PC-9 (cell line): ENCODE measurements at regions not wholly inside any gene's neighbourhood (a gene's known extent, or its start where the extent isn't known, plus 50 kb on each side); places are given as distances from the start of the nearest gene placed in this dataset.

ENCODE experiments used
- BruUV-seq: library from RNA; stranded (reverse); fragments of 400-500 nt; replicated peaks from 2 replicates; lab custom pipeline; 2021; lab: Mats Ljungman, UMichigan
- CTCF ChIA-PET: fragments of 300-600 bp; sonication (Branson Sonifier 250); formaldehyde crosslinking; loops from one replicate; lab custom pipeline; 2022; ENCODE audit warnings: antibody characterized with exemption; lab: Charles Lee
- POLR2A ChIA-PET: fragments of 300-600 bp; sonication (Branson Sonifier 250); formaldehyde crosslinking; loops from one replicate; lab custom pipeline; 2022; ENCODE audit warnings: antibody characterized with exemption; ENCODE audit not compliant: unreplicated experiment; lab: Charles Lee
- DNase-seq, 2 experiments: peaks; one replicate each; pipeline versions ENCODE4 v3.0.0 to v3.0.0-alpha.2; 2015 to 2022; ENCODE audit warnings: mixed read lengths in 1 of 2
- H2AFZ ChIP-seq: fragments of 200-600 bp; sonication (generic); 2 replicates; pipeline ENCODE4 v1.8.1; 2017; ENCODE audit warnings: antibody characterized with exemption
- H3F3A ChIP-seq: fragments of 200-600 bp; sonication (generic); 2 replicates; pipeline ENCODE4 v1.8.1; 2017; ENCODE audit warnings: antibody characterized with exemption, mild to moderate bottlenecking, low read depth; ENCODE audit not compliant: insufficient read depth
- H3K27ac ChIP-seq: fragments of 200-600 bp; sonication (generic); 2 replicates; pipeline ENCODE4 v1.6.1; 2016; ENCODE audit warnings: mixed run types
- H3K27me3 ChIP-seq: fragments of 200-600 bp; sonication (generic); 2 replicates; pipeline ENCODE4 v1.6.1; 2016; ENCODE audit warnings: low read depth, mixed run types; ENCODE audit not compliant: insufficient read depth
- H3K36me3 ChIP-seq: fragments of 200-600 bp; sonication (generic); 2 replicates; pipeline ENCODE4 v1.6.1; 2016; ENCODE audit warnings: low read depth, mixed run types
- H3K4me1 ChIP-seq: fragments of 200-600 bp; sonication (generic); replicated peaks from 2 replicates; pipeline ENCODE4 v1.6.1; 2016; ENCODE audit warnings: mixed run types; ENCODE audit not compliant: insufficient read depth
- H3K4me2 ChIP-seq: fragments of 200-600 bp; sonication (generic); 2 replicates; pipeline ENCODE4 v1.6.1; 2017; ENCODE audit warnings: mixed run types
- H3K4me3 ChIP-seq: fragments of 200-600 bp; sonication (generic); 2 replicates; pipeline ENCODE4 v1.6.1; 2016; ENCODE audit warnings: mixed run types
- H3K79me2 ChIP-seq: fragments of 200-600 bp; sonication (generic); 2 replicates; pipeline ENCODE4 v1.6.1; 2017; ENCODE audit warnings: low read depth, mixed run types
- H3K9me2 ChIP-seq: fragments of 200-600 bp; sonication (generic); 2 replicates; pipeline ENCODE4 v1.8.1; 2017; ENCODE audit warnings: mild to moderate bottlenecking; ENCODE audit not compliant: insufficient read depth
- H3K9me3 ChIP-seq: fragments of 200-600 bp; sonication (generic); 2 replicates; pipeline ENCODE4 v1.8.1; 2016; ENCODE audit warnings: low read depth; ENCODE audit not compliant: insufficient read depth
- H4K20me1 ChIP-seq: fragments of 200-600 bp; sonication (generic); 2 replicates; pipeline ENCODE4 v1.8.1; 2017; ENCODE audit not compliant: insufficient read depth
- CTCF ChIP-seq: fragments of 200-600 bp; sonication (generic); conservative IDR thresholded peaks from 2 replicates; pipeline ENCODE4 v1.6.1; 2017; ENCODE audit warnings: mixed run types, antibody characterized with exemption, mild to moderate bottlenecking, moderate library complexity
- EZH2 ChIP-seq: fragments of 200-600 bp; sonication (generic); IDR thresholded peaks from 2 replicates; pipeline ENCODE4 v1.8.0; 2017; ENCODE audit warnings: antibody characterized with exemption, low read depth
- intact Hi-C: fragments of 100-400 bp; cut with micrococcal nuclease; formaldehyde crosslinking; loops from one replicate; pipeline ENCODE4 v1.10.0; 2022; ENCODE audit not compliant: unreplicated experiment

DNA sequence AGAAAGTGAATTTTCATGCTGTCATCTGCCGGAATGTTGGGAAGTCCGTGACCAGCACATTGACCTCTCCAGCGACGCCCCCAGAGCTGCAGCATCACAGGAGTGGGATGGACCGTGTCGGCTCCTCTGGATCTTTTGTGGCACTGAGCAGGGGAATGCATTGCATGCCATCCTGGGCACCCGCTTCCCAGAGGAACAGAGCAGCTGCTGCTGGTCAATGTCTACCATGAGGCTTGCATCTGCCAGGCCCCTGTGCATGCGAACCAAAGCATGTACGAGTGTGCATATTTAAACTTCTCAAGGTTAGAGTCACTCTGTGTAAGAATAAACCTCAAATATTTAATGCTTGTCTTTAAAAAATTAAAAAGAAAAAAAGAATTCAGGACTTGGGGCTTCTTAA lies 414.8 kb downstream of the GADD45G start:
- no peak overlapping the region for H3K27ac ChIP-seq
- H3K36me3 ChIP-seq, result no peaks in the 10 kb centered on the region
- no peak overlapping the region for H3K4me2 ChIP-seq
- H3K4me1 ChIP-seq, result no peaks in the 10 kb centered on the region
- TF ChIP-seq CTCF (no peak), EZH2 (no peak)
- POLR2A ChIA-PET, result no interaction called here
- no TSS peak for BruUV-seq
- H3K27me3 ChIP-seq, result peaks cover 58% of the 10 kb centered on the region
- intact Hi-C loops, result no loop called here
- H3F3A ChIP-seq, result no peaks in the 10 kb centered on the region
- no peaks in the 10 kb centered on the region for H3K9me3 ChIP-seq
- no peak overlapping the region for H3K4me3 ChIP-seq
- H3K79me2 ChIP-seq, result no peaks in the 10 kb centered on the region
- no peaks in the 10 kb centered on the region for H4K20me1 ChIP-seq
- H2AFZ ChIP-seq, result no peak overlapping the region
- no peak for DNase-seq
- H3K9me2 ChIP-seq, result no peaks in the 10 kb centered on the region
- CTCF ChIA-PET, result no interaction called here

DNA sequence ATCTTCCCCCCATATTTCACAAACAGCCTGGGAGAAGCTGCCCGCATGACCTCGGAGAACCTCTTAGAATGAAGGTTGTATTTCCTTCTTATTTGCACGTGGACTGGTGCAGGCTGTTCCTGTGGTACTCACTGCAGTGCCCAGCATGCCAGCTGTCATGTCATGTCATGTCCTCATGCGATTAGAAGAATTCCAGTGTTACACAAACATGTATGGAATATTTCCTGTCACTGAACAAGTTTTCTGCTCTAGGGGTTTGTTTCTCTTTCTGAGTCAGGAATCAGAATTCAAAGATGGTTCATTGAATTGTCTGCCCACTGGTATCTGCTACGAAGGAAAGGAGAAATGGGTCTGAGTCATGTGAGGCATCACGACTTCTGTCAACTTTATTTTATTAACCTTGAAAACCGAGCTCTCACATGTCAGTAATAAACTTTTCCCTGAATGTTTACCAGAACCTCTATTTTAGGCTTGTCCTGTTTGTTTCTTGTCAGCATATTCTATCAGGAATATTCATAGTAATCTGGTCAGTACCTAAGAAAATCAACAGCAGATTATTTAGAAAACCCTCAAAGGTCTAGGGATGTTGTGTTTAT lies 415.6 kb downstream of the GADD45G start:
- H3K27me3 ChIP-seq, result peaks cover 64% of the 10 kb centered on the region
- no peaks in the 10 kb centered on the region for H3K79me2 ChIP-seq
- intact Hi-C loops, result no loop called here
- no peaks in the 10 kb centered on the region for H3K4me1 ChIP-seq
- H3K4me3 ChIP-seq, result no peak overlapping the region
- H4K20me1 ChIP-seq, result no peaks in the 10 kb centered on the region
- TF ChIP-seq CTCF (no peak), EZH2 (no peak)
- no TSS peak for BruUV-seq
- H3K36me3 ChIP-seq, result no peaks in the 10 kb centered on the region
- no peaks in the 10 kb centered on the region for H3K9me2 ChIP-seq
- no peak for DNase-seq
- no peaks in the 10 kb centered on the region for H3F3A ChIP-seq
- no peak overlapping the region for H2AFZ ChIP-seq
- H3K9me3 ChIP-seq, result no peaks in the 10 kb centered on the region
- ChIA-PET CTCF (no interaction called here), POLR2A (no interaction called here)
- no peak overlapping the region for H3K4me2 ChIP-seq
- no peak overlapping the region for H3K27ac ChIP-seq

- ChIA-PET CTCF (no interaction called here), POLR2A (no interaction called here)
- Histone ChIP-seq H3K36me3 (no peaks in the 10 kb centered on the region), H3K79me2 (no peaks in the 10 kb centered on the region), H3F3A (no peaks in the 10 kb centered on the region), H4K20me1 (no peaks in the 10 kb centered on the region), H3K4me2 (no peak overlapping the region), H3K4me1 (no peaks in the 10 kb centered on the region), H3K27me3 (peaks cover 72% of the 10 kb centered on the region), H3K4me3 (no peak overlapping the region), H3K9me2 (no peaks in the 10 kb centered on the region), H2AFZ (no peak overlapping the region), H3K9me3 (no peaks in the 10 kb centered on the region), H3K27ac (no peak overlapping the region)
- TF ChIP-seq CTCF (no peak), EZH2 (no peak)
- no peak for DNase-seq
- intact Hi-C loops, result no loop called here
- no TSS peak for BruUV-seq
These were observed 416.5 kb downstream of the GADD45G start for GRCh38 chr9:90021216-90021906.
